H1 (cell line): ENCODE measurements at regions not wholly inside any gene's neighbourhood (a gene's known extent, or its start where the extent isn't known, plus 50 kb on each side); places are given as distances from the start of the nearest gene placed in this dataset.

Experiments used
- CTCF ChIA-PET: fragments of 300-600 bp; sonication (Branson Sonifier 250); formaldehyde crosslinking; loops from one replicate; lab custom pipeline; 2021; ENCODE audit not compliant: partially characterized antibody; lab: Charles Lee
- POLR2A ChIA-PET: fragments of 300-600 bp; sonication (Branson Sonifier 250); formaldehyde crosslinking; loops from one replicate; lab custom pipeline; 2021; ENCODE audit warnings: inconsistent platforms; ENCODE audit not compliant: partially characterized antibody; lab: Charles Lee
- DNase-seq, 2 experiments: peaks; one replicate each; pipeline versions ENCODE4 v3.0.0 to v3.0.0-alpha.2; 2010 to 2022; ENCODE audit warnings: low spot score in 2 of 2, low read depth in 1 of 2, mixed read lengths in 1 of 2
- FAIRE-seq: peaks from 2 replicates; lab custom pipeline; 2011; peaks lifted over from hg19 to GRCh38; lab: Jason Lieb, UNC
- H2AFZ ChIP-seq: 2 replicates; pipeline ENCODE4 v1.8.1; 2012; ENCODE audit warnings: low read length, inconsistent platforms
- H2AK5ac ChIP-seq: 2 replicates; pipeline ENCODE4 v1.6.1; 2013; ENCODE audit warnings: low read depth, low read length
- H2BK120ac ChIP-seq: replicated peaks from 2 replicates; pipeline ENCODE3; 2013; ENCODE audit warnings: low read depth, low read length, inconsistent platforms
- H2BK12ac ChIP-seq: 2 replicates; pipeline ENCODE4 v1.6.1; 2013; ENCODE audit warnings: low read depth, low read length
- H2BK15ac ChIP-seq: 2 replicates; pipeline ENCODE4 v1.6.1; 2013; ENCODE audit warnings: low read length
- H2BK20ac ChIP-seq: 2 replicates; pipeline ENCODE4 v1.6.1; 2013; ENCODE audit warnings: low read length
- H2BK5ac ChIP-seq: 2 replicates; pipeline ENCODE4 v1.6.1; 2013; ENCODE audit warnings: low read depth, low read length
- H3K14ac ChIP-seq: 2 replicates; pipeline ENCODE4 v1.6.1; 2013; ENCODE audit warnings: inconsistent platforms; ENCODE audit not compliant: insufficient read length
- H3K18ac ChIP-seq: 2 replicates; pipeline ENCODE4 v1.6.1; 2013; ENCODE audit warnings: low read length; ENCODE audit errors: extremely low read depth
- H3K23ac ChIP-seq: 2 replicates; pipeline ENCODE4 v1.6.1; 2013; ENCODE audit warnings: inconsistent platforms; ENCODE audit not compliant: insufficient read length
- H3K23me2 ChIP-seq: 2 replicates; pipeline ENCODE4 v1.6.1; 2013; ENCODE audit warnings: low read depth, low read length
- H3K27ac ChIP-seq: 2 replicates; pipeline ENCODE4 v1.6.1; 2011; ENCODE audit warnings: low read depth, low read length, inconsistent platforms
- H3K27me3 ChIP-seq, 4 experiments: replicated peaks in 1 of 4; 1 replicate in 1 of 4; 2 replicates in 3 of 4; pipeline versions ENCODE4 v1.6.1 to v1.8.1; 2011 to 2013; ENCODE audit warnings: low read length in 3 of 4, mild to moderate bottlenecking in 3 of 4, inconsistent platforms in 2 of 4, mixed read lengths in 2 of 4, moderate library complexity in 1 of 4; ENCODE audit not compliant: control insufficient read depth in 3 of 4, insufficient read depth in 3 of 4; ENCODE audit errors: extremely low read depth in 1 of 4
- H3K36me3 ChIP-seq, 4 experiments: 2 replicates each; pipeline versions ENCODE4 v1.6.1 to v1.8.1; 2011 to 2013; ENCODE audit warnings: mild to moderate bottlenecking in 4 of 4, low read length in 3 of 4, moderate library complexity in 2 of 4, control low read depth in 1 of 4, inconsistent platforms in 1 of 4; ENCODE audit not compliant: insufficient read depth in 4 of 4, control insufficient read depth in 2 of 4
- H3K4ac ChIP-seq: replicated peaks from 2 replicates; pipeline ENCODE3; 2013; ENCODE audit warnings: low read length, low read depth, mixed read lengths, inconsistent platforms; ENCODE audit not compliant: insufficient read length
- H3K4me1 ChIP-seq, 4 experiments: replicated peaks in 1 of 4; 1 replicate in 1 of 4; 2 replicates in 3 of 4; pipeline versions ENCODE4 v1.6.1 to v1.8.1; 2011 to 2013; ENCODE audit warnings: low read length in 3 of 4, inconsistent platforms in 2 of 4, mixed read lengths in 1 of 4; ENCODE audit not compliant: insufficient read depth in 4 of 4, control insufficient read depth in 3 of 4
- H3K4me2 ChIP-seq, 2 experiments: 2 replicates each; pipeline versions ENCODE4 v1.6.1 to v1.8.1; 2011 to 2013; ENCODE audit warnings: low read depth in 2 of 2, low read length in 2 of 2, control low read depth in 1 of 2, inconsistent platforms in 1 of 2, mild to moderate bottlenecking in 1 of 2; ENCODE audit not compliant: insufficient read depth in 1 of 2
- H3K4me3 ChIP-seq, 4 experiments: fragments of 200-600, 300-600 bp in 1 of 4; sonication (generic), shearing (Covaris generic), sonication (Bioruptor Twin) in 1 of 4; 2 replicates each; pipeline versions ENCODE4 v1.5.1 to v1.8.1; 2011 to 2016; ENCODE audit warnings: low read length in 4 of 4, low read depth in 3 of 4, control low read depth in 2 of 4, inconsistent platforms in 2 of 4, mild to moderate bottlenecking in 2 of 4, mixed read lengths in 1 of 4, moderate library complexity in 1 of 4; ENCODE audit not compliant: insufficient read depth in 2 of 4; ENCODE audit errors: extremely low read depth in 1 of 4
- H3K56ac ChIP-seq: replicated peaks from 2 replicates; pipeline ENCODE3; 2013; ENCODE audit warnings: low read depth, mild to moderate bottlenecking, mixed read lengths, low read length, inconsistent platforms; ENCODE audit not compliant: insufficient read length
- H3K79me1 ChIP-seq: 2 replicates; pipeline ENCODE4 v1.6.1; 2013; ENCODE audit warnings: low read depth, low read length, control low read depth
- H3K79me2 ChIP-seq, 2 experiments: 2 replicates each; pipeline versions ENCODE4 v1.6.1 to v1.8.1; 2012 to 2013; ENCODE audit warnings: low read length in 2 of 2, mild to moderate bottlenecking in 2 of 2, inconsistent platforms in 1 of 2; ENCODE audit not compliant: insufficient read depth in 2 of 2, control insufficient read depth in 1 of 2
- H3K9ac ChIP-seq, 4 experiments: replicated peaks in 1 of 4; 1 replicate in 1 of 4; 2 replicates in 3 of 4; pipeline versions ENCODE4 v1.6.1 to v1.8.1; 2011 to 2013; ENCODE audit warnings: low read depth in 3 of 4, low read length in 3 of 4, control low read depth in 2 of 4, mild to moderate bottlenecking in 2 of 4, moderate library complexity in 2 of 4, inconsistent platforms in 1 of 4; ENCODE audit errors: extremely low read depth in 1 of 4
- H3K9me3 ChIP-seq, 2 experiments: 2 replicates each; pipeline versions ENCODE4 v1.6.1 to v1.8.1; 2012 to 2013; ENCODE audit warnings: mild to moderate bottlenecking in 2 of 2, moderate library complexity in 2 of 2, control low read depth in 1 of 2, inconsistent platforms in 1 of 2, low read depth in 1 of 2, low read length in 1 of 2, mixed read lengths in 1 of 2; ENCODE audit not compliant: insufficient read depth in 2 of 2
- H4K20me1 ChIP-seq, 2 experiments: replicated peaks in 1 of 2; 2 replicates each; pipeline versions ENCODE3 to v1.8.1; 2011 to 2013; ENCODE audit warnings: inconsistent platforms in 2 of 2, low read length in 2 of 2, mild to moderate bottlenecking in 1 of 2; ENCODE audit not compliant: insufficient read depth in 2 of 2, control insufficient read depth in 1 of 2
- H4K5ac ChIP-seq: 2 replicates; pipeline ENCODE4 v1.6.1; 2013; ENCODE audit warnings: low read length, low read depth, mixed read lengths, inconsistent platforms; ENCODE audit not compliant: insufficient read length
- H4K8ac ChIP-seq: 2 replicates; pipeline ENCODE4 v1.8.0; 2013; ENCODE audit warnings: mild to moderate bottlenecking, moderate library complexity, low read length, inconsistent platforms; ENCODE audit not compliant: insufficient read depth; ENCODE audit errors: extremely low read depth
- H4K91ac ChIP-seq: replicated peaks from 2 replicates; pipeline ENCODE3; 2013; ENCODE audit warnings: low read length, mixed read lengths, inconsistent platforms; ENCODE audit not compliant: insufficient read length
- CEBPB ChIP-seq: IDR thresholded peaks from 2 replicates; pipeline ENCODE4 v1.6.1; 2012; ENCODE audit warnings: low read depth, low read length
- CREB1 ChIP-seq: IDR thresholded peaks from 2 replicates; pipeline ENCODE4 v1.6.1; 2012; ENCODE audit warnings: inconsistent platforms
- HDAC6 ChIP-seq: IDR thresholded peaks from one replicate; pipeline ENCODE4 v1.7.1; 2012; ENCODE audit warnings: low read depth, mild to moderate bottlenecking, inconsistent platforms, low read length, moderate library complexity
- MAFK ChIP-seq: IDR thresholded peaks from 2 replicates; pipeline ENCODE4 v1.6.1; 2012; ENCODE audit warnings: low read depth, mild to moderate bottlenecking, improper control_type of control experiment, low read length
- POLR2A ChIP-seq, 2 experiments: IDR thresholded peaks; 1 replicate in 1 of 2; 2 replicates in 1 of 2; pipeline ENCODE4 v1.6.1; 2011; ENCODE audit warnings: low read depth in 2 of 2, low read length in 2 of 2, mild to moderate bottlenecking in 2 of 2; ENCODE audit errors: control extremely low read depth in 1 of 2
- POLR2AphosphoS5 ChIP-seq: IDR thresholded peaks from 2 replicates; pipeline ENCODE4 v1.6.1; 2011; ENCODE audit warnings: low read depth, low read length
- POU5F1 ChIP-seq: IDR thresholded peaks from 2 replicates; pipeline ENCODE4 v1.6.1; 2011; ENCODE audit warnings: low read depth, mild to moderate bottlenecking, low read length, moderate library complexity
- RNF2 ChIP-seq: fragments of 200-900, 300-1000 bp; sonication (generic); IDR thresholded peaks from 2 replicates; pipeline ENCODE4 v1.7.1; 2016; ENCODE audit warnings: borderline replicate concordance, low read depth, mild to moderate bottlenecking, antibody characterized with exemption, low read length; ENCODE audit not compliant: poor library complexity, severe bottlenecking; ENCODE audit errors: missing control alignments
- TBP ChIP-seq: IDR thresholded peaks from 2 replicates; pipeline ENCODE4 v1.6.1; 2011; ENCODE audit warnings: low read depth, low read length, improper control_type of control experiment
- TEAD4 ChIP-seq: IDR thresholded peaks from 2 replicates; pipeline ENCODE4 v1.6.1; 2012; ENCODE audit warnings: low read depth, low read length, inconsistent platforms, mixed read lengths
- YY1 ChIP-seq: IDR thresholded peaks from 2 replicates; pipeline ENCODE4 v1.6.1; 2011; ENCODE audit warnings: low read depth, mild to moderate bottlenecking, low read length
- WGBS, 2 experiments: shearing (Covaris generic) in 1 of 2; methylation state at CpG; one replicate each; pipeline versions ENCODE4 v1.1.6 to v1.1.7; 2013 to 2015; ENCODE audit warnings: low lambda C conversion rate in 2 of 2, mixed read lengths in 2 of 2, inconsistent platforms in 1 of 2, low coverage in 1 of 2, missing lambda C conversion rate in 1 of 2; ENCODE audit not compliant: insufficient replicate concordance in 2 of 2, insufficient coverage in 1 of 2, insufficient read length in 1 of 2; ENCODE audit errors: extremely low coverage in 1 of 2, missing lambda C conversion rate in 1 of 2; 5-methylcytosine and 5-hydroxymethylcytosine counted together
- TF ChIP-seq, protein P1 (sequence below), 3 experiments: IDR thresholded peaks; 1 replicate in 2 of 3; 2 replicates in 1 of 3; pipeline versions ENCODE4 v1.5.1 to v1.6.1; 2011; ENCODE audit warnings: low read length in 3 of 3, mild to moderate bottlenecking in 3 of 3, inconsistent platforms in 2 of 3, low read depth in 1 of 3, moderate library complexity in 1 of 3; ENCODE audit not compliant: insufficient read depth in 1 of 3; ENCODE audit errors: control extremely low read depth in 1 of 3
- TF ChIP-seq, protein P2 (sequence below): IDR thresholded peaks from 2 replicates; pipeline ENCODE4 v1.6.1; 2012; ENCODE audit warnings: inconsistent platforms

DNA sequence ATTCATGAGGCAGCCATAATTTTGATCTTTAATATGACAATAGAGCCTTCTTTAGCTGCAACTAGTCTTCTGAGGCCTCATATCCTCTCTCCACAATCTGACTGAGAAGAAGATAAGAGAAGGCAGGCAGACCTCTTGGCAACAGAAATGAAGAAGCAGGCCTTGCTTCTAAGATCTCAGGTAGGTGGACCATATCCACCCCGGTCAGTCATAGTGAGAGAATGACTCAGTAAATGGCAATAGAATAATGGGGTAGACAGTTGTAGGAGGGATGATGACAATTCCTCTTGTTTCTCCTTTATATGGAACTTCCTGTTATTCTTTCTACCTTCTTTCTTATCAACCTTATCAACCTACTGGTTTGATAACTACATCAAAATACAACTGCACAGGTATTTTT, 246.7 kb upstream of the G2E3 start:
- H3K36me3 ChIP-seq = no peaks in the 10 kb centered on the region
- ChIA-PET POLR2A (no interaction called here), CTCF (no interaction called here)
- no peaks in the 10 kb centered on the region for H3K9me3 ChIP-seq
- no peaks in the 10 kb centered on the region for H3K4me1 ChIP-seq
- H4K5ac ChIP-seq = no peak overlapping the region
- no peaks in the 10 kb centered on the region for H3K79me2 ChIP-seq
- no peak overlapping the region for H3K27ac ChIP-seq
- H3K23me2 ChIP-seq = no peaks in the 10 kb centered on the region; the same call in 1 of the 2 replicates
- no peak overlapping the region for H2AK5ac ChIP-seq
- no peak overlapping the region for H3K18ac ChIP-seq
- H2BK15ac ChIP-seq = no peak overlapping the region
- no peak overlapping the region for H2BK20ac ChIP-seq
- H3K9ac ChIP-seq = no peak overlapping the region
- no peaks in the 10 kb centered on the region for H4K20me1 ChIP-seq
- no peak overlapping the region for H3K4me2 ChIP-seq
- 95% methylated on average over 1 of the region's 1 CpG; no CpG with 5 or more reads in 1 of the 2 experiments for WGBS, 2 experiments
- H4K91ac ChIP-seq = no peak overlapping the region
- no peak overlapping the region for H3K23ac ChIP-seq
- FAIRE-seq = no peak
- no peaks in the 10 kb centered on the region for H3K27me3 ChIP-seq
- no peak overlapping the region for H3K14ac ChIP-seq
- H3K4ac ChIP-seq = no peak overlapping the region
- H2BK12ac ChIP-seq = no peak overlapping the region
- H3K79me1 ChIP-seq = no peaks in the 10 kb centered on the region
- H3K4me3 ChIP-seq = no peak overlapping the region
- no peak overlapping the region for H2AFZ ChIP-seq
- H2BK120ac ChIP-seq = no peak overlapping the region
- no peak overlapping the region for H4K8ac ChIP-seq
- DNase-seq = no peak
- H2BK5ac ChIP-seq = no peak overlapping the region
- H3K56ac ChIP-seq = no peak overlapping the region
- TF ChIP-seq MAFK = no peak
- TF ChIP-seq YY1 = no peak
- TF ChIP-seq HDAC6 = no peak
- no peak for TF ChIP-seq TEAD4
- TF ChIP-seq POLR2A (IDR thresholded peaks at IDR 0.05; ENCODE audit: control extremely low read depth in 1 of 2, low read depth in 2 of 2, low read length in 2 of 2) = no peak
- TF ChIP-seq POU5F1 = no peak
- TF ChIP-seq RNF2 = no peak
- TF ChIP-seq, protein P1, sequence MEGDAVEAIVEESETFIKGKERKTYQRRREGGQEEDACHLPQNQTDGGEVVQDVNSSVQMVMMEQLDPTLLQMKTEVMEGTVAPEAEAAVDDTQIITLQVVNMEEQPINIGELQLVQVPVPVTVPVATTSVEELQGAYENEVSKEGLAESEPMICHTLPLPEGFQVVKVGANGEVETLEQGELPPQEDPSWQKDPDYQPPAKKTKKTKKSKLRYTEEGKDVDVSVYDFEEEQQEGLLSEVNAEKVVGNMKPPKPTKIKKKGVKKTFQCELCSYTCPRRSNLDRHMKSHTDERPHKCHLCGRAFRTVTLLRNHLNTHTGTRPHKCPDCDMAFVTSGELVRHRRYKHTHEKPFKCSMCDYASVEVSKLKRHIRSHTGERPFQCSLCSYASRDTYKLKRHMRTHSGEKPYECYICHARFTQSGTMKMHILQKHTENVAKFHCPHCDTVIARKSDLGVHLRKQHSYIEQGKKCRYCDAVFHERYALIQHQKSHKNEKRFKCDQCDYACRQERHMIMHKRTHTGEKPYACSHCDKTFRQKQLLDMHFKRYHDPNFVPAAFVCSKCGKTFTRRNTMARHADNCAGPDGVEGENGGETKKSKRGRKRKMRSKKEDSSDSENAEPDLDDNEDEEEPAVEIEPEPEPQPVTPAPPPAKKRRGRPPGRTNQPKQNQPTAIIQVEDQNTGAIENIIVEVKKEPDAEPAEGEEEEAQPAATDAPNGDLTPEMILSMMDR (IDR thresholded peaks at IDR 0.05; ENCODE audit: control extremely low read depth in 1 of 3, insufficient read depth in 1 of 3, low read depth in 1 of 3, low read length in 3 of 3) = no peak
- TF ChIP-seq CEBPB = no peak
- TF ChIP-seq, protein P2, sequence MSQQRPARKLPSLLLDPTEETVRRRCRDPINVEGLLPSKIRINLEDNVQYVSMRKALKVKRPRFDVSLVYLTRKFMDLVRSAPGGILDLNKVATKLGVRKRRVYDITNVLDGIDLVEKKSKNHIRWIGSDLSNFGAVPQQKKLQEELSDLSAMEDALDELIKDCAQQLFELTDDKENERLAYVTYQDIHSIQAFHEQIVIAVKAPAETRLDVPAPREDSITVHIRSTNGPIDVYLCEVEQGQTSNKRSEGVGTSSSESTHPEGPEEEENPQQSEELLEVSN = no peak
- TF ChIP-seq CREB1 = no peak
- TF ChIP-seq POLR2AphosphoS5 = no peak
- no peak for TF ChIP-seq TBP
